Gastroesophageal sphincter (tissue), 4 donors: ENCODE measurements at regions not wholly inside any gene's neighbourhood (a gene's known extent, or its start where the extent isn't known, plus 50 kb on each side); places are given as distances from the start of the nearest gene placed in this dataset.
"Not testable (repeated sequence)": the region's sequence is repeated elsewhere in the genome, so short reads cannot be mapped to it uniquely, and the experiment has no call there.

Experiments used
- ATAC-seq: fragments of 150-250 bp; one replicate; pipeline ENCODE4 v1.9.1; 2016; ENCODE audit warnings: mild to moderate bottlenecking, moderate library complexity
- H3K27ac ChIP-seq, 4 donors: fragments of 200-600 bp; sonication (generic) in 3 of 4; 1 replicate in 3 of 4; 2 replicates in 1 of 4; pipeline ENCODE4 v1.5.1; 2016 to 2019
- H3K27me3 ChIP-seq: fragments of 200-600 bp; sonication (generic); one replicate; pipeline ENCODE4 v1.5.1; 2019
- H3K36me3 ChIP-seq, 2 donors: fragments of 200-600 bp; sonication (generic); one replicate each; pipeline ENCODE4 v1.5.1; 2019; ENCODE audit warnings: control low read depth in 1 of 2
- H3K4me1 ChIP-seq, 3 donors: fragments of 200-600 bp; sonication (generic); 1 replicate in 2 of 3; 2 replicates in 1 of 3; pipeline ENCODE4 v1.5.1; 2016 to 2019; ENCODE audit warnings: control low read depth in 2 of 3
- H3K4me3 ChIP-seq, 2 donors: fragments of 200-600 bp; sonication (generic); one replicate each; pipeline ENCODE4 v1.5.1; 2019; ENCODE audit warnings: mild to moderate bottlenecking in 1 of 2, moderate library complexity in 1 of 2
- H3K9me3 ChIP-seq, 3 donors: fragments of 200-600 bp; sonication (generic); one replicate each; pipeline ENCODE4 v1.5.1; 2017 to 2019; ENCODE audit warnings: control low read depth in 2 of 3
- EP300 ChIP-seq: sonication (generic); formaldehyde crosslinking; IDR thresholded peaks from one replicate; pipeline ENCODE4 v1.6.1; 2017; ENCODE audit warnings: antibody characterized with exemption, mild to moderate bottlenecking
- POLR2A ChIP-seq, 2 donors: fragments of 450-650 bp; IDR thresholded peaks; one replicate each; pipeline ENCODE4 v1.6.1; 2017; ENCODE audit warnings: antibody characterized with exemption in 2 of 2, mild to moderate bottlenecking in 2 of 2, moderate library complexity in 1 of 2
- POLR2AphosphoS5 ChIP-seq: sonication (generic); formaldehyde crosslinking; IDR thresholded peaks from one replicate; pipeline ENCODE4 v1.6.1; 2017; ENCODE audit warnings: antibody characterized with exemption
- WGBS, 2 donors: methylation state at CpG; one replicate each; pipeline ENCODE4 v1.1.5; 2018; ENCODE audit warnings: low coverage in 1 of 2; 5-methylcytosine and 5-hydroxymethylcytosine counted together
- TF ChIP-seq, protein P1 (sequence below), 4 experiments: fragments of 200-600 bp in 2 of 4; fragments of 450-650 bp in 2 of 4; sonication (generic) in 1 of 4; IDR thresholded peaks; one replicate each; pipeline ENCODE4 v1.5.1; 2017 to 2019; ENCODE audit warnings: antibody characterized with exemption in 4 of 4, mild to moderate bottlenecking in 2 of 4, moderate library complexity in 2 of 4

DNA sequence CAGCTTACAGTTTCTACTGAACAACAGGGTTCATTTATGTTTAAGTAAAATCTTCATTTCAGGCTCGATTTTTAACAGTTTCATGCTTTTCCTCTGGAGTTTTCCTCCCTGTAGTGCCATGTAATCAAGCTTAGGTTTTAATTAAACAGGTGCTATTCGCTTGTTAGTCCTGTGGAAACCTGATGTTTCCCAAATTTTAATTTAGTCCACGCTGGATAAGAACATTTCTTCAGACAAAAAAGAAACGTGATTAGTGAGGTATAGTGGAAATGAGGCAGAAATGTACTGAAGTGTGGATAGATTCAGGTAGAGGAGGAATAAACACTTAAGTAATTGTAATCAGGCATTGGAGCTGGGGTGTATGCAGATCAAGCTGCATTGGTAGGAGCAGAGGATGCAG, 1217.5 kb downstream of the AACS start:
- H3K9me3 ChIP-seq = peaks cover 0 to 3% (median 0%) of the 10 kb centered on the region in 3 donors
- TF ChIP-seq POLR2A (IDR thresholded peaks at IDR 0.05) (no peak), EP300 (no peak), POLR2AphosphoS5 (no peak)
- TF ChIP-seq, protein P1, sequence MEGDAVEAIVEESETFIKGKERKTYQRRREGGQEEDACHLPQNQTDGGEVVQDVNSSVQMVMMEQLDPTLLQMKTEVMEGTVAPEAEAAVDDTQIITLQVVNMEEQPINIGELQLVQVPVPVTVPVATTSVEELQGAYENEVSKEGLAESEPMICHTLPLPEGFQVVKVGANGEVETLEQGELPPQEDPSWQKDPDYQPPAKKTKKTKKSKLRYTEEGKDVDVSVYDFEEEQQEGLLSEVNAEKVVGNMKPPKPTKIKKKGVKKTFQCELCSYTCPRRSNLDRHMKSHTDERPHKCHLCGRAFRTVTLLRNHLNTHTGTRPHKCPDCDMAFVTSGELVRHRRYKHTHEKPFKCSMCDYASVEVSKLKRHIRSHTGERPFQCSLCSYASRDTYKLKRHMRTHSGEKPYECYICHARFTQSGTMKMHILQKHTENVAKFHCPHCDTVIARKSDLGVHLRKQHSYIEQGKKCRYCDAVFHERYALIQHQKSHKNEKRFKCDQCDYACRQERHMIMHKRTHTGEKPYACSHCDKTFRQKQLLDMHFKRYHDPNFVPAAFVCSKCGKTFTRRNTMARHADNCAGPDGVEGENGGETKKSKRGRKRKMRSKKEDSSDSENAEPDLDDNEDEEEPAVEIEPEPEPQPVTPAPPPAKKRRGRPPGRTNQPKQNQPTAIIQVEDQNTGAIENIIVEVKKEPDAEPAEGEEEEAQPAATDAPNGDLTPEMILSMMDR (IDR thresholded peaks at IDR 0.05) = no peak
- H3K4me3 ChIP-seq = no peak overlapping the region
- 20 to 63% methylated on average over 1 to 4 of the region's 4 CpGs for WGBS, 2 donors
- H3K27me3 ChIP-seq = no peaks in the 10 kb centered on the region
- H3K4me1 ChIP-seq = no peaks in the 10 kb centered on the region
- no peak for ATAC-seq
- no peak overlapping the region for H3K27ac ChIP-seq
- no peaks in the 10 kb centered on the region for H3K36me3 ChIP-seq

DNA sequence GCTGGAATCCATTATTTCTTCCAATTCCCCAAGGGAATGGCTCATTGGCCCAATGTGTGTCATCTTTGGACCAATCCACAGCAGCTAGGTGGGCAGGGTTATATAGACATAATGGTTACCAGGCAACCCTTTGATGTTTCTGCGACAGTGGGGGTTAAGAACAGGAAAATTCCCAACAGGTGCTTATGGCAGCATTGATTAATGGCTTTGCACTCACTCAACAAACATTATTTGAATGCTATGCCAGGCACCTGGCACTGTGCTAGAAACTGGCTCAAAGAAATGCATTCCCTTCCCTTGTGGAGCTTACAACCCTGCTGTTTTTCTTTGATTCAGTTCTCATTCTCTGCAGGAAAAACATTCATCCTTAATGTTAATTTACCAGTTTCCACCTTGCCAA, 1221.0 kb downstream of the AACS start:
- TF ChIP-seq POLR2AphosphoS5 (no peak), POLR2A (IDR thresholded peaks at IDR 0.05) (no peak), EP300 (no peak)
- TF ChIP-seq, protein P1 (IDR thresholded peaks at IDR 0.05) = no peak
- no peaks in the 10 kb centered on the region for H3K4me1 ChIP-seq
- no peak overlapping the region for H3K27ac ChIP-seq
- H3K27me3 ChIP-seq = no peaks in the 10 kb centered on the region
- no peak for ATAC-seq
- no peaks in the 10 kb centered on the region for H3K36me3 ChIP-seq
- WGBS, 2 donors = 50% methylated on average over 1 of the region's 1 CpG; no CpG with 5 or more reads in 1 of the 2 donors
- no peaks in the 10 kb centered on the region for H3K9me3 ChIP-seq
- H3K4me3 ChIP-seq = no peak overlapping the region

DNA sequence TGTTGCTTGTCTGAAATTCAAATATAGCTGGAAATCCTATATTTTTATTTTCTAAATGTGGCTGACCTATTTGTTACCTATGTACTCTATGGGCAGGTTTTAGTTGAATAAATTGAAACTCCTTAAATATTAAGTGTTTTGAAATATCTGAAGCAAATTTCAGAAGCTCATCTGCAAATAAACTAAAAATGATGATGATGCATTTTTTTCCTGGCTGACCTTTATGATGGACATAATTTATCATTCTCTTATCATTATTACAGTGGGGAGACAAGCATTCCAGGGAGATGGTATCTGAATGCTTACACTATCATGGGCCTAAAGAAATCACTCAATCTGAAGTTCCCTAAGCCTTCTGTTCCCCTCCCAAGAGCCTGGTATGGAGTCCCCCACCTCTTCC, 1225.2 kb downstream of the AACS start:
- Histone ChIP-seq H3K36me3 (no peaks in the 10 kb centered on the region), H3K27ac (no peak overlapping the region), H3K9me3 (peaks cover 0 to 9% (median 0%) of the 10 kb centered on the region in 3 donors), H3K27me3 (no peaks in the 10 kb centered on the region), H3K4me3 (no peak overlapping the region), H3K4me1 (no peaks in the 10 kb centered on the region)
- no peak for ATAC-seq
- TF ChIP-seq, protein P1 (IDR thresholded peaks at IDR 0.05) = no peak
- no peak for TF ChIP-seq EP300
- no peak for TF ChIP-seq POLR2A (IDR thresholded peaks at IDR 0.05)
- TF ChIP-seq POLR2AphosphoS5 = no peak

DNA sequence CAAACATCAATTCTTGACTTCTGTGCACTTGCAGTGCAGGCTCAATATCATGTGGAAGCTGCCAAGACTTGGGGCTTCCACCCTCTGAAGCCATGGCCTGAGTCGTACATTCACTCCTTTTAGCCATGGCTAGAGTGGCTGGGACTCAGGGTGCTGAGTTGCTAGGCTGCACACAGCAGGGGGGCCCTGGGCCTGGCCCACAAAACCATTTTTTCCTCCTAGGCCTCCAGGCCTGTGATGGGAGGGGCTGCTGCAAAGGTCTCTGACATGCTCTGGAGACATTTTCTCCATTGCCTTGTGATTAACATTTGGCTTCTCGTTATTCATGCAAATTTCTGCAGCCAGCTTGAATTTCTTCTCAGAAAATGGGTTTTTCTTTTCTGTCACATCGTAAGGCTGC, 1226.8 kb downstream of the AACS start:
- H3K4me1 ChIP-seq, H3K36me3 ChIP-seq, H3K27me3 ChIP-seq, H3K4me3 ChIP-seq, ATAC-seq, H3K27ac ChIP-seq, H3K9me3 ChIP-seq: not testable (repeated sequence)
- 67 to 90% methylated on average over 2 of the region's 3 CpGs for WGBS, 2 donors

DNA sequence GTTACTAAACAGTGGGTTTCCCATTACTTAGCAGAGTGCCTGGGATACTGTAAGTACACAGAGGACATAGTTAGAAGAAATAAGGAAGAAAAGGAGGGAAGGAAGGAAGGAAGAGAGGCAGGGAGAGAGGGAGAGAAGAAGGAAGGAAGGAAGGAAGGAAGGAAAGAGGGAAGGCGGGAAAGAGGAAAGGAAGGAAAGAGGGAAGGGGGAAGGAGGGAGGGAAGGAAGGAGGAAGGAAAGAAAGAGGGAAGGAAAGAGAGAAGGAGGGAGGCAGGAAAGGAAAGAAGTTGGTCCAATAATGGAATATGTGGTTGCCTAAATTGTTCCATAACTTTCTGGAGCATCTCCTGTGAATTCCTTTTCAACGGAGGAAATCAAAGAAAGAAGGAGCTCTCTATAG, 1230.4 kb downstream of the AACS start:
- no peak for ATAC-seq
- Histone ChIP-seq H3K27ac (no peak overlapping the region), H3K36me3 (no peaks in the 10 kb centered on the region), H3K4me3 (no peak overlapping the region), H3K4me1 (no peaks in the 10 kb centered on the region), H3K9me3 (peaks cover 0 to 9% (median 0%) of the 10 kb centered on the region in 3 donors), H3K27me3 (no peaks in the 10 kb centered on the region)
- no peak for TF ChIP-seq POLR2A (IDR thresholded peaks at IDR 0.05)
- TF ChIP-seq EP300 = no peak
- TF ChIP-seq, protein P1 (IDR thresholded peaks at IDR 0.05) = no peak
- TF ChIP-seq POLR2AphosphoS5 = no peak
- 80 to 87% methylated on average over 2 of the region's 2 CpGs for WGBS, 2 donors

DNA sequence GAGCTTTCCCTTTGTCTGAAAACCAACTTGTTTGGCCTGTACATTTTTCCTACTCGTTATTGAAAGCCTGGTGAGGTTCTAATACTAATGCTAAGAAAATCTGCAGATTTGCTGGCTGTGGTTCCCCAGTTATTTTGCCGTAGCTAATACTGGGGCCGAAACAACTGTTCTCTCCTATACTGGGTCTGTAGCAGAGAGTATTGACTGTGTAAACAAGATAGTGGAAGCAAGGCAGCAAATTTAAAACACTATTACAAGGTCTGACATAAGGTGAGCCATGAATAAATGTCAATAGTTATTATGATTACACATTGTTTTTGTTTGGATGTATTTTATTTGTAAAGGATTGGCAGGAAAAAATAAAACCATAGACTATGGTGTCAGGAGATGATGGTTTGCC, 1244.0 kb downstream of the AACS start:
- no peak overlapping the region for H3K4me3 ChIP-seq
- 68 to 100% methylated on average over 2 to 3 of the region's 3 CpGs for WGBS, 2 donors
- no peak for ATAC-seq
- H3K9me3 ChIP-seq = peaks cover 0 to 9% (median 0%) of the 10 kb centered on the region in 3 donors
- H3K27ac ChIP-seq = no peak overlapping the region
- H3K4me1 ChIP-seq = no peaks in the 10 kb centered on the region
- no peaks in the 10 kb centered on the region for H3K27me3 ChIP-seq
- TF ChIP-seq EP300 = no peak
- no peak for TF ChIP-seq POLR2A (IDR thresholded peaks at IDR 0.05)
- TF ChIP-seq, protein P1 (IDR thresholded peaks at IDR 0.05) = no peak
- TF ChIP-seq POLR2AphosphoS5 = no peak
- no peaks in the 10 kb centered on the region for H3K36me3 ChIP-seq
